DND-41 (cell line): ENCODE measurements at regions not wholly inside any gene's neighbourhood (a gene's known extent, or its start where the extent isn't known, plus 50 kb on each side); places are given as distances from the start of the nearest gene placed in this dataset.

Experiments
- ATAC-seq: fragments of 200-7000 bp; cut with Tn5 transposase; 3 replicates; pipeline ENCODE4 v1.9.1; 2021; ENCODE audit warnings: low read depth; ENCODE audit not compliant: insufficient read depth
- DNase-seq: peaks from one replicate; pipeline ENCODE4 v3.0.0-alpha.2; 2020
- H2AFZ ChIP-seq: 2 replicates; pipeline ENCODE4 v1.6.0; 2012; ENCODE audit warnings: low read depth, low read length
- H3K27ac ChIP-seq: 2 replicates; pipeline ENCODE4 v1.5.1; 2012; ENCODE audit warnings: low read length, inconsistent platforms
- H3K27me3 ChIP-seq: fragments of 200-600 bp; sonication (generic); 2 replicates; pipeline ENCODE4 v1.6.0; 2012; ENCODE audit warnings: low read length, mild to moderate bottlenecking, inconsistent platforms; ENCODE audit not compliant: insufficient read depth, poor library complexity
- H3K36me3 ChIP-seq: 2 replicates; pipeline ENCODE4 v1.5.1; 2012; ENCODE audit warnings: low read length, inconsistent platforms; ENCODE audit not compliant: insufficient read depth
- H3K4me1 ChIP-seq: 2 replicates; pipeline ENCODE4 v1.5.1; 2012; ENCODE audit warnings: mild to moderate bottlenecking, low read length; ENCODE audit not compliant: insufficient read depth
- H3K4me2 ChIP-seq: 2 replicates; pipeline ENCODE4 v1.6.0; 2012; ENCODE audit warnings: mild to moderate bottlenecking, moderate library complexity, low read length, inconsistent platforms; ENCODE audit not compliant: insufficient read depth
- H3K4me3 ChIP-seq, 2 experiments: fragments of 200-600 bp in 1 of 2; shearing (Covaris generic) in 1 of 2; 2 replicates each; pipeline ENCODE4 v1.5.1; 2012 to 2016; ENCODE audit warnings: inconsistent platforms in 2 of 2, low read length in 2 of 2, mild to moderate bottlenecking in 2 of 2, low read depth in 1 of 2, moderate library complexity in 1 of 2
- H3K79me2 ChIP-seq: 2 replicates; pipeline ENCODE4 v1.6.0; 2012; ENCODE audit warnings: low read length, inconsistent platforms; ENCODE audit not compliant: insufficient read depth
- H3K9ac ChIP-seq: 2 replicates; pipeline ENCODE4 v1.6.0; 2012; ENCODE audit warnings: low read depth, mild to moderate bottlenecking, inconsistent platforms, low read length, moderate library complexity
- H3K9me3 ChIP-seq: 2 replicates; pipeline ENCODE4 v1.5.1; 2012; ENCODE audit warnings: low read length, moderate library complexity, mild to moderate bottlenecking, inconsistent platforms; ENCODE audit not compliant: insufficient read depth, severe bottlenecking
- H4K20me1 ChIP-seq: 2 replicates; pipeline ENCODE4 v1.6.0; 2012; ENCODE audit warnings: low read length; ENCODE audit not compliant: insufficient read depth
- CTCF ChIP-seq: IDR thresholded peaks from 2 replicates; pipeline ENCODE4 v1.5.1; 2012; ENCODE audit warnings: borderline replicate concordance, low read length, moderate library complexity, mild to moderate bottlenecking; ENCODE audit not compliant: poor library complexity, severe bottlenecking; ENCODE audit errors: extremely low read depth
- EZH2 ChIP-seq: IDR thresholded peaks from 3 replicates; pipeline ENCODE4 v1.6.1; 2012; ENCODE audit warnings: borderline replicate concordance, low read depth, mild to moderate bottlenecking, moderate library complexity, low read length, inconsistent platforms; ENCODE audit not compliant: severe bottlenecking

GRCh38 chr10:8246548-8246947 is 192.1 kb downstream of the GATA3 start:
- Histone ChIP-seq H3K36me3 (no peaks in the 10 kb centered on the region; the same call in 1 of the 2 replicates), H4K20me1 (no peaks in the 10 kb centered on the region), H3K27ac (peak overlapping the region; percentile 100), H2AFZ (peak overlapping the region; percentile 51), H3K27me3 (no peaks in the 10 kb centered on the region), H3K4me1 (peaks cover 59% of the 10 kb centered on the region), H3K9ac (peak overlapping the region; percentile 55), H3K4me3 (peak overlapping the region in 1 of 2 experiments; percentile 46; a peak in 2 of 4 replicates), H3K79me2 (no peaks in the 10 kb centered on the region), H3K4me2 (peak overlapping the region; percentile 67), H3K9me3 (peaks cover 16% of the 10 kb centered on the region)
- ATAC-seq (no peak), DNase-seq (no peak)
- TF ChIP-seq EZH2 (no peak), CTCF (no peak)

GRCh38 chr10:8247191-8247590 is 192.7 kb downstream of the GATA3 start:
- H3K9me3 ChIP-seq: peaks cover 16% of the 10 kb centered on the region
- H3K36me3 ChIP-seq: no peaks in the 10 kb centered on the region; the same call in 1 of the 2 replicates
- no peak for TF ChIP-seq CTCF
- no peak for TF ChIP-seq EZH2
- no peaks in the 10 kb centered on the region for H4K20me1 ChIP-seq
- H3K4me1 ChIP-seq: peaks cover 55% of the 10 kb centered on the region
- DNase-seq (no peak), ATAC-seq (no peak)
- no peaks in the 10 kb centered on the region for H3K27me3 ChIP-seq
- no peak overlapping the region for H3K9ac ChIP-seq
- 0 out of 4 replicates have a peak overlapping the region, but pooled peaks of 1 of the 2 experiments have one; percentile 2 for H3K4me3 ChIP-seq
- H3K4me2 ChIP-seq: no peak overlapping the region
- H2AFZ ChIP-seq: no peak overlapping the region
- peak overlapping the region; percentile 100 for H3K27ac ChIP-seq
- no peaks in the 10 kb centered on the region for H3K79me2 ChIP-seq

GRCh38 chr10:8248868-8249267 is 194.4 kb downstream of the GATA3 start:
- Histone ChIP-seq H3K4me2 (no peak overlapping the region), H3K27ac (peak overlapping the region; percentile 33; the same call in 1 of the 2 replicates), H2AFZ (no peak overlapping the region), H3K4me3 (no peak overlapping the region), H3K27me3 (no peaks in the 10 kb centered on the region), H3K79me2 (no peaks in the 10 kb centered on the region), H4K20me1 (no peaks in the 10 kb centered on the region), H3K9me3 (peaks cover 16% of the 10 kb centered on the region), H3K4me1 (peaks cover 41% of the 10 kb centered on the region), H3K36me3 (no peaks in the 10 kb centered on the region; the same call in 1 of the 2 replicates), H3K9ac (no peak overlapping the region)
- TF ChIP-seq CTCF (no peak), EZH2 (no peak)
- ATAC-seq (no peak), DNase-seq (no peak)

- Histone ChIP-seq H3K27me3 (no peaks in the 10 kb centered on the region), H3K36me3 (no peaks in the 10 kb centered on the region), H3K27ac (no peak overlapping the region), H3K79me2 (no peaks in the 10 kb centered on the region), H4K20me1 (no peaks in the 10 kb centered on the region), H3K9ac (no peak overlapping the region), H3K4me3 (no peak overlapping the region), H3K9me3 (peaks cover 6% of the 10 kb centered on the region), H3K4me1 (no peaks in the 10 kb centered on the region), H3K4me2 (no peak overlapping the region), H2AFZ (no peak overlapping the region)
- no peak for TF ChIP-seq CTCF
- TF ChIP-seq EZH2: no peak
- ATAC-seq: no peak
- no peak for DNase-seq
Measured at GRCh38 chr10:8254350-8254749, 199.9 kb downstream of the GATA3 start.
